Pancreas (tissue), 10 donors: ENCODE measurements at regions not wholly inside any gene's neighbourhood (a gene's known extent, or its start where the extent isn't known, plus 50 kb on each side); places are given as distances from the start of the nearest gene placed in this dataset.

Source experiments
- ATAC-seq, 4 donors: fragments of 200-7000 bp; cut with Tn5 transposase; one replicate each; pipeline versions ENCODE4 v1.8.0 to v1.9.1; 2020; ENCODE audit warnings: mild to moderate bottlenecking in 4 of 4, moderate library complexity in 4 of 4
- DNase-seq, 6 donors: peaks; one replicate each; pipeline ENCODE4 v3.0.0-alpha.2; 2020
- FAIRE-seq: peaks from 2 replicates; lab custom pipeline; 2012; peaks lifted over from hg19 to GRCh38; lab: Jason Lieb, UNC
- H3K27ac ChIP-seq, 4 donors: fragments of 200-600 bp; sonication (generic); 1 replicate in 3 of 4; 2 replicates in 1 of 4; pipeline versions ENCODE4 v1.5.0 to v1.8.0; 2020
- H3K27me3 ChIP-seq, 4 donors: fragments of 200-600 bp; one replicate each; pipeline ENCODE4 v1.8.0; 2021
- H3K36me3 ChIP-seq, 3 donors: fragments of 200-600 bp; sonication (generic) in 1 of 3; one replicate each; pipeline versions ENCODE4 v1.5.0 to v1.8.0; 2020 to 2021
- H3K4me1 ChIP-seq, 3 donors: fragments of 200-600 bp; one replicate each; pipeline ENCODE4 v1.8.0; 2021
- H3K4me3 ChIP-seq, 4 donors: fragments of 200-600 bp; sonication (generic) in 2 of 4; one replicate each; pipeline versions ENCODE4 v1.5.0 to v1.8.0; 2020 to 2021
- H3K9me3 ChIP-seq, 4 donors: fragments of 200-600 bp; one replicate each; pipeline ENCODE4 v1.8.0; 2021
- CTCF ChIP-seq, 4 donors: fragments of 200-600 bp; sonication (generic) in 3 of 4; IDR thresholded peaks; one replicate each; pipeline versions ENCODE4 v1.5.0 to v1.8.0; 2021; ENCODE audit warnings: antibody characterized with exemption in 4 of 4
- WGBS, 2 donors: extraction: QIAGEN DNeasy Blood & Tissue Kit; methylation state at CpG; one replicate each; pipeline ENCODE4 v1.1.7; 2013; 5-methylcytosine and 5-hydroxymethylcytosine counted together
- intact Hi-C, 3 donors: fragments of 100-400 bp; cut with DNase I; formaldehyde crosslinking; loops; one replicate each; pipeline versions ENCODE4 v1.11.1 to v1.14.2; 2022
- donor health status: healthy with polysubstance abuse.
- donor health status: DM: no; HTN: no; CAD: no; lungs with moderate emphysema.
- donor health status: DM: no; HTN: no; CAD: no.
- donor health status: control.
- donor health status: control.
- donor health status: Bipolar disorder and iron deficiency.
- donor health status: DM: yes; HTN: yes; CAD: no.
- donor health status: DM: no; HTN: no; CAD: no.
- donor health status: DM: no; HTN: no; CAD: no.
- donor health status: DM: yes; HTN: yes; CAD: no.

GRCh38 chr19:31817971-31818797, 468.9 kb upstream of the TSHZ3 start:
- intact Hi-C loops, result no loop called here
- H3K4me1 ChIP-seq, result no peaks in the 10 kb centered on the region
- no peak for DNase-seq
- no peak overlapping the region for H3K27ac ChIP-seq
- no peaks in the 10 kb centered on the region for H3K27me3 ChIP-seq
- no peak for ATAC-seq
- WGBS, 2 donors, result 35 to 45% methylated on average over 6 of the region's 6 CpGs
- TF ChIP-seq CTCF (IDR thresholded peaks at IDR 0.05), result no peak
- H3K9me3 ChIP-seq, result no peaks in the 10 kb centered on the region
- no peaks in the 10 kb centered on the region for H3K36me3 ChIP-seq
- no peak for FAIRE-seq
- no peak overlapping the region for H3K4me3 ChIP-seq

GRCh38 chr19:31818798-31819105, 469.5 kb upstream of the TSHZ3 start:
- no peak for DNase-seq
- no peaks in the 10 kb centered on the region for H3K36me3 ChIP-seq
- FAIRE-seq, result no peak

GRCh38 chr19:31819837-31820236, 470.6 kb upstream of the TSHZ3 start:
- ATAC-seq, result no peak
- FAIRE-seq, result no peak
- intact Hi-C loops, result no loop called here
- Histone ChIP-seq H3K27ac (no peak overlapping the region), H3K4me3 (no peak overlapping the region), H3K36me3 (no peaks in the 10 kb centered on the region), H3K27me3 (peaks cover 0 to 5% (median 0%) of the 10 kb centered on the region in 4 donors), H3K4me1 (no peaks in the 10 kb centered on the region), H3K9me3 (no peaks in the 10 kb centered on the region)
- DNase-seq, result no peak
- no peak for TF ChIP-seq CTCF (IDR thresholded peaks at IDR 0.05)

More at GRCh38 chr19:31818798-31819105, 469.5 kb upstream of the TSHZ3 start:
- intact Hi-C loops, result no loop called here
- Histone ChIP-seq H3K4me3 (no peak overlapping the region), H3K27ac (no peak overlapping the region), H3K27me3 (no peaks in the 10 kb centered on the region), H3K9me3 (no peaks in the 10 kb centered on the region), H3K4me1 (no peaks in the 10 kb centered on the region)
- 10 to 24% methylated on average over 2 of the region's 2 CpGs for WGBS, 2 donors
- no peak for TF ChIP-seq CTCF (IDR thresholded peaks at IDR 0.05)
- no peak for ATAC-seq

GRCh38 chr19:31821346-31821745, 472.1 kb upstream of the TSHZ3 start:
- FAIRE-seq, result no peak
- Histone ChIP-seq H3K4me1 (no peaks in the 10 kb centered on the region), H3K4me3 (no peak overlapping the region), H3K27ac (no peak overlapping the region), H3K9me3 (no peaks in the 10 kb centered on the region), H3K36me3 (no peaks in the 10 kb centered on the region), H3K27me3 (peaks cover 0 to 5% (median 0%) of the 10 kb centered on the region in 4 donors)
- intact Hi-C loops, result no loop called here
- no peak for TF ChIP-seq CTCF (IDR thresholded peaks at IDR 0.05)
- WGBS, 2 donors, result 34 to 48% methylated on average over 2 of the region's 2 CpGs
- DNase-seq, result no peak
- no peak for ATAC-seq
